Superior temporal gyrus (tissue), 1 donor: ENCODE measurements at regions not wholly inside any gene's neighbourhood (a gene's known extent, or its start where the extent isn't known, plus 50 kb on each side); places are given as distances from the start of the nearest gene placed in this dataset.

ENCODE experiments used
- DNase-seq: peaks from one replicate; pipeline ENCODE4 v3.0.0-alpha.2; 2016; ENCODE audit errors: extremely low spot score

- DNase-seq = no peak
These were observed 475.2 kb upstream of the CDH18 start for GRCh38 chr5:20463206-20463605.

- DNase-seq = no peak
These were observed 458.1 kb upstream of the CDH18 start for GRCh38 chr5:20446121-20446520.

- DNase-seq = no peak
These were observed 457.4 kb upstream of the CDH18 start for GRCh38 chr5:20445326-20445860.

- peak; percentile 23 for DNase-seq
These were observed 446.8 kb upstream of the CDH18 start for GRCh38 chr5:20434786-20435185.

GRCh38 chr5:20420991-20421595, 433.1 kb upstream of the CDH18 start:
- DNase-seq = no peak
